Thoracic aorta (tissue), 2 donors: ENCODE measurements at regions not wholly inside any gene's neighbourhood (a gene's known extent, or its start where the extent isn't known, plus 50 kb on each side); places are given as distances from the start of the nearest gene placed in this dataset.

Experiments
- ATAC-seq: fragments of 150-250 bp; one replicate; pipeline ENCODE4 v1.8.0; 2017; ENCODE audit warnings: low read depth; ENCODE audit not compliant: insufficient number of reproducible peaks, low FRiP score
- DNase-seq: peaks from one replicate; pipeline ENCODE4 v3.0.0-alpha.2; 2020; ENCODE audit warnings: low spot score
- H3K27ac ChIP-seq, 2 donors: fragments of 200-600 bp; sonication (generic); 1 replicate in 1 of 2; 2 replicates in 1 of 2; pipeline ENCODE4 v1.5.1; 2016; ENCODE audit warnings: mild to moderate bottlenecking in 2 of 2, moderate library complexity in 2 of 2
- H3K27me3 ChIP-seq: fragments of 200-600 bp; sonication (generic); replicated peaks from 2 replicates; pipeline ENCODE4 v1.6.0; 2016; ENCODE audit warnings: mild to moderate bottlenecking; ENCODE audit not compliant: insufficient read depth
- H3K36me3 ChIP-seq: fragments of 200-600 bp; sonication (generic); one replicate; pipeline ENCODE4 v1.5.1; 2016
- H3K4me1 ChIP-seq, 2 donors: fragments of 200-600 bp; sonication (generic); 1 replicate in 1 of 2; 2 replicates in 1 of 2; pipeline versions ENCODE4 v1.5.1 to v1.6.0; 2016; ENCODE audit warnings: low read depth in 2 of 2, mild to moderate bottlenecking in 1 of 2; ENCODE audit not compliant: control insufficient read depth in 1 of 2
- H3K4me3 ChIP-seq: fragments of 200-600 bp; sonication (generic); 2 replicates; pipeline ENCODE4 v1.5.1; 2016; ENCODE audit warnings: mild to moderate bottlenecking
- H3K9me3 ChIP-seq: fragments of 200-600 bp; sonication (generic); 2 replicates; pipeline ENCODE4 v1.5.1; 2016
- CTCF ChIP-seq: fragments of 200-600 bp; sonication (generic); IDR thresholded peaks from one replicate; pipeline ENCODE4 v1.5.1; 2019; ENCODE audit warnings: antibody characterized with exemption

GRCh38 chr10:10364902-10365301, 652.8 kb upstream of the CELF2 start:
- TF ChIP-seq CTCF = no peak
- H3K36me3 ChIP-seq = no peaks in the 10 kb centered on the region
- no peak overlapping the region for H3K27ac ChIP-seq
- no peak overlapping the region for H3K4me3 ChIP-seq
- ATAC-seq (no peak), DNase-seq (no peak)
- no peaks in the 10 kb centered on the region for H3K4me1 ChIP-seq
- H3K27me3 ChIP-seq = no peaks in the 10 kb centered on the region
- no peaks in the 10 kb centered on the region for H3K9me3 ChIP-seq

- Histone ChIP-seq H3K4me1 (no peaks in the 10 kb centered on the region), H3K27ac (no peak overlapping the region), H3K4me3 (no peak overlapping the region), H3K9me3 (no peaks in the 10 kb centered on the region), H3K36me3 (no peaks in the 10 kb centered on the region), H3K27me3 (no peaks in the 10 kb centered on the region)
- no peak for TF ChIP-seq CTCF
- DNase-seq (no peak), ATAC-seq (no peak)
Measured at GRCh38 chr10:10365676-10366075, 652.0 kb upstream of the CELF2 start.

GRCh38 chr10:10366836-10367235, 650.8 kb upstream of the CELF2 start:
- H3K4me1 ChIP-seq = no peaks in the 10 kb centered on the region
- no peak overlapping the region for H3K27ac ChIP-seq
- H3K36me3 ChIP-seq = no peaks in the 10 kb centered on the region
- H3K9me3 ChIP-seq = no peaks in the 10 kb centered on the region
- H3K27me3 ChIP-seq = no peaks in the 10 kb centered on the region
- no peak overlapping the region for H3K4me3 ChIP-seq
- ATAC-seq (no peak), DNase-seq (no peak)
- TF ChIP-seq CTCF = no peak

- DNase-seq (no peak), ATAC-seq (no peak)
- Histone ChIP-seq H3K4me1 (no peaks in the 10 kb centered on the region), H3K27me3 (no peaks in the 10 kb centered on the region), H3K27ac (no peak overlapping the region), H3K4me3 (no peak overlapping the region), H3K36me3 (no peaks in the 10 kb centered on the region), H3K9me3 (no peaks in the 10 kb centered on the region)
- no peak for TF ChIP-seq CTCF
Measured at GRCh38 chr10:10367264-10367663, 650.4 kb upstream of the CELF2 start.

- H3K36me3 ChIP-seq = no peaks in the 10 kb centered on the region
- no peaks in the 10 kb centered on the region for H3K9me3 ChIP-seq
- TF ChIP-seq CTCF = no peak
- ATAC-seq = no peak
- H3K27me3 ChIP-seq = no peaks in the 10 kb centered on the region
- no peaks in the 10 kb centered on the region for H3K4me1 ChIP-seq
- no peak for DNase-seq
- no peak overlapping the region for H3K27ac ChIP-seq
- no peak overlapping the region for H3K4me3 ChIP-seq
Measured at GRCh38 chr10:10368951-10369576, 648.6 kb upstream of the CELF2 start.
